Panc1 (cell line): ENCODE measurements at regions not wholly inside any gene's neighbourhood (a gene's known extent, or its start where the extent isn't known, plus 50 kb on each side); places are given as distances from the start of the nearest gene placed in this dataset.
A peak's percentile ranks its signal among the peaks of the same experiment; 100 is the strongest.

Source experiments
- ATAC-seq: fragments of 200-7000 bp; cut with Tn5 transposase; 2 replicates; pipeline ENCODE4 v1.9.1; 2020; ENCODE audit warnings: mild to moderate bottlenecking, moderate library complexity
- BruUV-seq: library from RNA; stranded (reverse); fragments of 400-500 nt; replicated peaks from 2 replicates; lab custom pipeline; 2021; lab: Mats Ljungman, UMichigan
- CTCF ChIA-PET: fragments of 300-600 bp; sonication (Branson Sonifier 250); formaldehyde crosslinking; loops from one replicate; lab custom pipeline; 2022; ENCODE audit warnings: antibody characterized with exemption; lab: Charles Lee
- POLR2A ChIA-PET: fragments of 300-600 bp; sonication (Branson Sonifier 250); formaldehyde crosslinking; loops from one replicate; lab custom pipeline; 2022; ENCODE audit warnings: antibody characterized with exemption; lab: Charles Lee
- DNase-seq: peaks from one replicate; pipeline ENCODE4 v3.0.0-alpha.2; 2010; ENCODE audit warnings: low read depth, low spot score
- H3K27ac ChIP-seq: 2 replicates; pipeline ENCODE4 v1.5.1; 2011; ENCODE audit warnings: mild to moderate bottlenecking, low read length, inconsistent platforms
- H3K27me3 ChIP-seq: fragments of 200-500 bp; sonication (Bioruptor generic); 2 replicates; pipeline ENCODE4 v1.6.0; 2014; ENCODE audit warnings: low read length, inconsistent platforms; ENCODE audit not compliant: control insufficient read depth, insufficient read depth
- H3K36me3 ChIP-seq: fragments of 200-500 bp; sonication (Bioruptor generic); 2 replicates; pipeline ENCODE4 v1.5.1; 2014; ENCODE audit warnings: inconsistent platforms, mild to moderate bottlenecking, low read length, moderate library complexity; ENCODE audit not compliant: control insufficient read depth, insufficient read depth
- H3K4me1 ChIP-seq: 2 replicates; pipeline ENCODE4 v1.5.1; 2011; ENCODE audit warnings: inconsistent platforms, mild to moderate bottlenecking, low read length, moderate library complexity; ENCODE audit not compliant: control insufficient read depth, insufficient read depth
- H3K4me3 ChIP-seq, 2 experiments: 2 replicates each; pipeline ENCODE4 v1.5.1; 2011 to 2012; ENCODE audit warnings: low read depth in 2 of 2, low read length in 2 of 2, mild to moderate bottlenecking in 2 of 2, inconsistent platforms in 1 of 2, moderate library complexity in 1 of 2
- H3K9me3 ChIP-seq: fragments of 200-500 bp; sonication (Bioruptor generic); 2 replicates; pipeline ENCODE4 v1.5.1; 2014; ENCODE audit warnings: low read depth, mild to moderate bottlenecking, inconsistent platforms, low read length, moderate library complexity; ENCODE audit not compliant: control insufficient read depth, insufficient read depth
- CTCF ChIP-seq: fragments of 450-650 bp; IDR thresholded peaks from 2 replicates; pipeline ENCODE4 v1.5.1; 2017; ENCODE audit warnings: mild to moderate bottlenecking
- POLR2AphosphoS5 ChIP-seq: IDR thresholded peaks from 2 replicates; pipeline ENCODE4 v1.6.1; 2012; ENCODE audit warnings: mild to moderate bottlenecking, low read depth, low read length, moderate library complexity
- REST ChIP-seq, 2 experiments: IDR thresholded peaks; 2 replicates each; pipeline ENCODE4 v1.6.1; 2011 to 2012; ENCODE audit warnings: low read depth in 2 of 2, control low read depth in 1 of 2, low read length in 1 of 2, mild to moderate bottlenecking in 1 of 2, moderate library complexity in 1 of 2; ENCODE audit not compliant: insufficient read depth in 1 of 2
- SIN3A ChIP-seq: IDR thresholded peaks from 2 replicates; pipeline ENCODE4 v1.6.1; 2012; ENCODE audit warnings: low read depth, mild to moderate bottlenecking, low read length, moderate library complexity, borderline replicate concordance; ENCODE audit not compliant: insufficient read depth
- TCF7L2 ChIP-seq: IDR thresholded peaks from 2 replicates; pipeline ENCODE4 v1.6.1; 2011; ENCODE audit warnings: mild to moderate bottlenecking, low read depth, low read length, inconsistent platforms
- in situ Hi-C: cut with HindIII; loops from 2 replicates; pipeline ENCODE4 v1.10.0; 2016; ENCODE audit warnings: low sequenced_read_pairs, low pct_unique_long_range_greater_than_20kb
- intact Hi-C: fragments of 100-400 bp; cut with micrococcal nuclease; formaldehyde crosslinking; loops from one replicate; pipeline ENCODE4 v1.10.0; 2022; ENCODE audit not compliant: unreplicated experiment

GRCh38 chr7:106462914-106463482, 178.2 kb upstream of the NAMPT start:
- Histone ChIP-seq H3K27me3 (no peaks in the 10 kb centered on the region), H3K36me3 (no peaks in the 10 kb centered on the region), H3K9me3 (no peaks in the 10 kb centered on the region; the same call in 1 of the 2 replicates), H3K4me3 (no peak overlapping the region), H3K27ac (no peak overlapping the region), H3K4me1 (no peaks in the 10 kb centered on the region)
- TF ChIP-seq POLR2AphosphoS5, result no peak
- no peak for TF ChIP-seq CTCF
- no peak for TF ChIP-seq REST (IDR thresholded peaks at IDR 0.05; ENCODE audit: insufficient read depth in 1 of 2, low read depth in 2 of 2, low read length in 1 of 2)
- TF ChIP-seq TCF7L2, result no peak
- TF ChIP-seq SIN3A, result no peak
- POLR2A ChIA-PET, result interaction anchor here (0.6 kb wide), 1 partner anchor 286 kb away, joined by 4 read pairs; no protein-coding TSS in a partner anchor
- no peak for DNase-seq
- BruUV-seq, result no TSS peak
- CTCF ChIA-PET, result interaction anchor here (0.5 to 1.8 kb wide), 5 partner anchors 178 to 469 kb away, joined by 4 to 27 read pairs (median 7); partner anchors contain the start of gene NAMPT
- in situ Hi-C loops, result no loop called here
- intact Hi-C loops, result loop anchor here (1.0 kb wide), 1 partner anchor 287 kb away; no protein-coding TSS in a partner anchor
- ATAC-seq, result no peak

GRCh38 chr7:106462365-106462859, 177.6 kb upstream of the NAMPT start:
- Histone ChIP-seq H3K9me3 (no peaks in the 10 kb centered on the region; the same call in 1 of the 2 replicates), H3K4me1 (no peaks in the 10 kb centered on the region), H3K27ac (no peak overlapping the region), H3K27me3 (no peaks in the 10 kb centered on the region), H3K4me3 (no peak overlapping the region), H3K36me3 (no peaks in the 10 kb centered on the region)
- CTCF ChIA-PET, result interaction anchor here (0.5 to 1.8 kb wide), 6 partner anchors 175 to 469 kb away, joined by 4 to 27 read pairs (median 6); partner anchors contain the start of gene NAMPT
- intact Hi-C loops (no loop called here), in situ Hi-C loops (no loop called here)
- ATAC-seq, result peak; percentile 72
- POLR2A ChIA-PET, result interaction anchor here (0.6 kb wide), 1 partner anchor 286 kb away, joined by 4 read pairs; no protein-coding TSS in a partner anchor
- peak; percentile 58 for DNase-seq
- BruUV-seq, result no TSS peak
- TF ChIP-seq CTCF (peak; percentile 62; the same call in 1 of the 2 replicates), TCF7L2 (no peak)
